GM21447 (cell line): ENCODE measurements at regions not wholly inside any gene's neighbourhood (a gene's known extent, or its start where the extent isn't known, plus 50 kb on each side); places are given as distances from the start of the nearest gene placed in this dataset.

Experiments used
- ATAC-seq: cut with Tn5 transposase; IDR thresholded peaks from one replicate; pipeline ENCODE4 v1.9.1; 2021; ENCODE audit not compliant: unreplicated experiment

DNA sequence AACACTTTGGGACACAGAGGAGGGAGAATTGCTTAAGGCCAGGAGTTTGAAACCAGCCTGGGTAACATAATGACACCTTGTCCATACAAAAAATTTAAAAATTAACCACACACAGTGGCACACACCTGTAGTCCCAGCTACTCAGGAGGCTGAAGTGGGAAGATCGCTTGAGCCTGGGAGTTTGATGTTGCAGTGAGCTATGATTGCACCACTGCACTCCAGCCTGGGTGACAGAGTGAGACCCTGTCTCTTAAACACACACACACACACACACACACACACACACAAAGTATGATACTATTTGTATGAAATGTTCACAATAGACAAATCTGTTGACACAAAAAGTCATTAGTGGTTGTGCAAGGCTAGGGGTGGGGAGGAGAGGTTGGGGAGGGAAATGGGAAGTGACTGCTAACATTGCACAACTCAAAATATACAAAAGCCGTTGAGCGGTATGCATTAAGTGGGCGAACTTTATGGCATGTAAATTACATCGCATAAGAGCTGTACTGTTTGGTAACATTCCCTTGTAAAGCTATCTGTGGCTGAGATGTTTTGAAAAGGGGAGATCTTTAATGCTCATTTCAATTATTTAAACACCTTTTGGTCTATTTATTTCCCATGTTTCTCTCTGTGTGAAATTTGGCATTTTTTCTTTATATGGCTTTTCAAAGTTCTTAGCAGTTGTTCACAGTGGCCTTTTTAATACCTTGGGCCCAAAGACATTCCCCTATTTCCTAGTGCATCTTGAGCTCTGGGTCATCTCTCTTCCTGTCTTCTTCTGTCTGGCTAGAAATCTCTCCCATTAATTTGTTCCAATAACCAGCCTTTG lies 58.9 kb upstream of the ZNF516 start:
- ATAC-seq, result no peak

GRCh38 chr18:76548541-76548940 lies 53.5 kb upstream of the ZNF516 start:
- no peak for ATAC-seq

DNA sequence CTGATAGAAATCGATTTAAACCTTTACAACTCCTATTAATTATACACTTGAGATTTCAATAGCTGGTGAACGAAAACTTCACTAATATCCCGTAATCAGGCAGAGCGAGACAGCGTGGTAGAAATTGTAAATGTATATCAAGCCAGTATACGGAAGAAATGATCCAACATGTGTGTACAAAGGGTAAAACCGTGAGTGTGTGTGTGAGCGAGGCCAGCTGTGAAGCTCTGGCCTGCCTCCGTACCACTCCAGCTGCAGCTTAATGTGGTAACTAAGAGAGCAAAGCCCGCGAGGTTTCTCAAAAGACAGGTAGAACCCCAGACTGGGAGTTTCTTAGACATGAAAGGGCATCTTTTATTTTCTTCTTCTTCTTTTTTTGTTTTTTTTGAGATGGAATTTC lies 52.3 kb upstream of the ZNF516 start:
- no peak for ATAC-seq

GRCh38 chr18:76546436-76546835 lies 51.4 kb upstream of the ZNF516 start:
- no peak for ATAC-seq

DNA sequence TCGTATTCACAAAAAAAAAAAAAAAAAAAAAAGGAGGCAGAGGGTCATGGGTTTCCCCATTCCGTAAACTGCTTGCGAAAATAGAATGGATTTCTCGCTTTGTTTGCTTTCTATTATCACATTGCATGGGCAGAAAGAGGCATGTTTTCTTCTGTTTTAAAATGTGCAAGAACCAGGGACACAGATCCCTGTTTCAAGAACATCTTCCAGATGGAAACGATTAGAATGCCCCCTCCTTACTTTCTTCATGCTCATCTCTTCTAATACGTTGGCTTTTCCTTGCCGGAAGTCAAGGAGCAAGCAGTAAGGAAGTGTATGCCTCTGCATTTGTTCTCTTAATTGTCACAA lies 51.0 kb upstream of the ZNF516 start:
- ATAC-seq, result no peak

DNA sequence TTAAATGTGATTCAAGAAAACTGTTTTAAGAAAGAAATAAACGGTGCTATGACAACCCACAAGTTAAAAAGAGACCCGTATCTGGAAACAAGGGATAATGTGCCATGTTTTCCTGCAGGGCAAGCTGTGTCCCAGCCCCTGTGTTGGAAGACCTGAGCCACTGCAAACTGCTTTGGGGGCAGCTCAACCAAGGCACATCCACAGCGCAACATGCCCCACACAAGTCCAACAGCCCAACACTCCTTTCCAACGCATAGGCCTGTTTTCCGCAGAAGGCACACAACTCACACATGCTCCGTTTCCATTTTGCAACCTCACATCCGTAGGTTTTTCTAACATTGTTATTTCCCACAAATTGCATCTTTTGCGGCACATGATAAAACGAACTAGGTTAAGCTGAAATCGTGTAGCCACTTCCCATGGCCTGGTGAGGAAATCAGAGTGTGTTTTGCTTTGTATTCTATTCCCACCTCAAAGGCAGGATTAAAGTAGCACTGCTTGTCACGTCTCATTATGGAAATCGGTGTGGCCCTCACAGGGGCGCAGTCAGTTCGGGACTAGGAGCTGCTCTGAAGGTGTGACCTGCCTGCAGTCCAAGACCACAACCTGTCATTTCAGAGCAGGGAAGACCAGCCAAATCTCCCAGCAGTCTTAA lies 50.5 kb upstream of the ZNF516 start:
- ATAC-seq, result no peak

DNA sequence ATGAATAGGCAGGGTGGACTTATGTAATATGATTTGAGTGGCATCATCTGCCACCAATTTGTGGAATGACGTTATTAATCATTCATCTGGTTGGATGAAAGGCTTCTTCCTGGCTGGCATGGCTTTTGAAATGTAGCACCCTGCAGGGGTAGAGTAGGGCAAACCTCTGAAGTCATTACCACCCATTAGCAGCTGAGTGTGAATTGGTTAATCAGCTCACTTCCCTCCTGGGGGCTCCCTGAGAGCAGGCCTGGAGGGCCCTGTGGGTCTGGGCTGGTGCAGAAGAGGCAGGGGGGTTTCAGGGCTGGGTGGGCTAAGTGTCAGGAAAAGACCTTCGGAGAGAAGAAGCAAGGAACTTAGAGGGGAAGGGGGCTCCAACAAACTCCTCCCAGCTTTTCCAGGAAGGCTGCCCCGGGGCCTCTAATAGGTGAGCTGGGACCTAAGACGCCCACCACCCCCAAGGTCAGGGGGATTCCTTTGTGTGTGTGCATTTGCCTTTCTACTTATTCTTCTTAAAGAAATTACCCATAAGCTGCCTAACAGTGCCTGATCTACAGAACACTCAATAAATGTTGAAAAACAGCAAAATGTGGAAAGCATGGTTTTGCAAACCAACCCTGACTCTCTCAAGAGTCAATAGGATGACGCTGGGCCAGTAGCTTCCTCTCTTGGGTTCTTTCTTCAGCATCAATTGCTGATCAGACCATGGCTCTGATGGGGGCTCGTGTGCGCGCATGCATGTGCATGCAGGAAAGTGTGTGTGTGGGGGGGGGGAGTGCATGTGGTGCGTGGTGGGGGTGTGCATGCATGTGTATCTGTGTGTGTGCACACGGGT lies 49.7 kb upstream of the ZNF516 start:
- no peak for ATAC-seq
